ENCODE measurements at regions not wholly inside any gene's neighbourhood (a gene's known extent, or its start where the extent isn't known, plus 50 kb on each side); places are given as distances from the start of the nearest gene placed in this dataset.

- Histone ChIP-seq H3K27me3 (ENCODE audit: control insufficient read depth in 1 of 2, insufficient read depth in 2 of 2, low read length in 2 of 2) (peaks cover 0 to 11% of the 10 kb centered on the region in 2 experiments; a peak in 2 of 5 replicates), H3K4me2 (ENCODE audit: low read depth, low read length) (no peak overlapping the region), H3K27ac (ENCODE audit: extremely low read length, insufficient read depth, low read length) (no peak overlapping the region), H3K36me3 (replicated peaks in 1 of 2; ENCODE audit: control insufficient read depth in 1 of 2, insufficient read depth in 2 of 2, low read length in 2 of 2) (no peaks in the 10 kb centered on the region), H3K79me2 (ENCODE audit: insufficient read depth, low read length) (no peaks in the 10 kb centered on the region), H3K4me3 (replicated peaks in 1 of 3; ENCODE audit: insufficient read depth in 1 of 3, low read depth in 2 of 3, low read length in 3 of 3) (no peak overlapping the region), H3K9me3 (ENCODE audit: low read length) (no peaks in the 10 kb centered on the region), H3K4me1 (ENCODE audit: insufficient read depth, low read length) (no peaks in the 10 kb centered on the region), H3K9ac (ENCODE audit: insufficient read depth, low read depth, low read length) (no peak overlapping the region), H4K20me1 (ENCODE audit: insufficient read depth, low read length) (no peaks in the 10 kb centered on the region), H2AFZ (ENCODE audit: low read length) (no peak overlapping the region)
- TF ChIP-seq CERS6 (CRISPR knock-in tag; IDR thresholded peaks at IDR 0.05) (no peak), YEATS4 (CRISPR knock-in tag; IDR thresholded peaks at IDR 0.05; ENCODE audit: borderline replicate concordance) (no peak), HNRNPLL (IDR thresholded peaks at IDR 0.05; ENCODE audit: low read depth, low read length, poor library complexity, severe bottlenecking) (no peak)
- CTCF ChIA-PET (ENCODE audit: low intra/inter-chr PET ratio, low total read pairs), result no interaction called here
- no peak for ATAC-seq
- 0% methylated on average over 2 of the region's 2 CpGs for WGBS (ENCODE audit: low lambda C conversion rate)
- no peak for DNase-seq (ENCODE audit: low spot score)
- no peak for FAIRE-seq
- no TSS peak for BruUV-seq (replicated peaks)
- intact Hi-C loops (cut with micrococcal nuclease; ENCODE audit: unreplicated experiment), result no loop called here
- POLR2A ChIA-PET, result no interaction called here
- in situ Hi-C loops (cut with HindIII; ENCODE audit: extremely low pct_ligation_motif_present, low pct_unique_long_range_greater_than_20kb), result no loop called here
These were observed 78.3 kb downstream of the NIBAN1 start for GRCh38 chr1:184896000-184896399.

- no peak overlapping the region for H2AFZ ChIP-seq (ENCODE audit: low read length)
- H3K27ac ChIP-seq (ENCODE audit: extremely low read length, insufficient read depth, low read length), result no peak overlapping the region
- H3K4me2 ChIP-seq (ENCODE audit: low read depth, low read length), result no peak overlapping the region
- no peaks in the 10 kb centered on the region for H3K4me1 ChIP-seq (ENCODE audit: insufficient read depth, low read length)
- in situ Hi-C loops (cut with HindIII; ENCODE audit: extremely low pct_ligation_motif_present, low pct_unique_long_range_greater_than_20kb), result no loop called here
- H3K27me3 ChIP-seq (ENCODE audit: control insufficient read depth in 1 of 2, insufficient read depth in 2 of 2, low read length in 2 of 2), result peaks cover 0 to 7% of the 10 kb centered on the region in 2 experiments; a peak in 2 of 5 replicates
- no peaks in the 10 kb centered on the region for H3K9me3 ChIP-seq (ENCODE audit: low read length)
- WGBS (ENCODE audit: low lambda C conversion rate), result 2% methylated on average over 2 of the region's 2 CpGs
- FAIRE-seq, result no peak
- ChIA-PET CTCF (ENCODE audit: low intra/inter-chr PET ratio, low total read pairs) (no interaction called here), POLR2A (no interaction called here)
- BruUV-seq (replicated peaks), result no TSS peak
- intact Hi-C loops (cut with micrococcal nuclease; ENCODE audit: unreplicated experiment), result no loop called here
- no peak for DNase-seq (ENCODE audit: low spot score)
- H3K79me2 ChIP-seq (ENCODE audit: insufficient read depth, low read length), result no peaks in the 10 kb centered on the region
- H4K20me1 ChIP-seq (ENCODE audit: insufficient read depth, low read length), result no peaks in the 10 kb centered on the region
- no peak overlapping the region for H3K9ac ChIP-seq (ENCODE audit: insufficient read depth, low read depth, low read length)
- no peak overlapping the region for H3K4me3 ChIP-seq (replicated peaks in 1 of 3; ENCODE audit: insufficient read depth in 1 of 3, low read depth in 2 of 3, low read length in 3 of 3)
- no peak for ATAC-seq
- TF ChIP-seq GATAD2A (CRISPR knock-in tag; IDR thresholded peaks at IDR 0.05) (no peak), SETDB1 (CRISPR knock-in tag; IDR thresholded peaks at IDR 0.05; ENCODE audit: borderline replicate concordance) (no peak), NFKBIZ (CRISPR knock-in tag; IDR thresholded peaks at IDR 0.05) (no peak), ZNF367 (CRISPR knock-in tag; IDR thresholded peaks at IDR 0.05; ENCODE audit: borderline replicate concordance) (no peak), ARHGAP35 (CRISPR knock-in tag; IDR thresholded peaks at IDR 0.05; ENCODE audit: borderline replicate concordance) (no peak), ETV6 (CRISPR knock-in tag; conservative IDR thresholded peaks at IDR 0.05) (no peak), SMARCC2 (IDR thresholded peaks at IDR 0.05) (no peak), SRSF4 (IDR thresholded peaks at IDR 0.05; ENCODE audit: low read depth, low read length, poor library complexity, severe bottlenecking) (no peak), ZBTB38 (CRISPR knock-in tag; IDR thresholded peaks at IDR 0.05) (no peak), TFAP4 (IDR thresholded peaks at IDR 0.05; ENCODE audit: borderline replicate concordance, low read depth) (no peak), ERF (CRISPR knock-in tag; IDR thresholded peaks at IDR 0.05) (no peak)
- H3K36me3 ChIP-seq (replicated peaks in 1 of 2; ENCODE audit: control insufficient read depth in 1 of 2, insufficient read depth in 2 of 2, low read length in 2 of 2), result no peaks in the 10 kb centered on the region
These were observed 79.2 kb downstream of the NIBAN1 start for GRCh38 chr1:184895086-184895485.
